Right lobe of liver (tissue), 4 donors: ENCODE measurements at regions not wholly inside any gene's neighbourhood (a gene's known extent, or its start where the extent isn't known, plus 50 kb on each side); places are given as distances from the start of the nearest gene placed in this dataset.

Experiments
- CTCF ChIP-seq, 4 donors: fragments of 200-600 bp in 3 of 4; fragments of 450-650 bp in 1 of 4; IDR thresholded peaks; one replicate each; pipeline versions ENCODE4 v1.5.1 to v1.8.0; 2016 to 2022; ENCODE audit warnings: antibody characterized with exemption in 4 of 4, mild to moderate bottlenecking in 2 of 4
- POLR2A ChIP-seq: fragments of 450-650 bp; IDR thresholded peaks from one replicate; pipeline ENCODE4 v1.6.1; 2017; ENCODE audit warnings: antibody characterized with exemption, mild to moderate bottlenecking
- donor health status: DM: no; HTN: no; CAD: no.
- donor health status: DM: no; HTN: no; CAD: no.
- donor health status: DM: no; HTN: yes; CAD: no.

- TF ChIP-seq POLR2A (no peak), CTCF (IDR thresholded peaks at IDR 0.05) (no peak)
Observed at GRCh38 chr16:52652033-52652432, 105.1 kb upstream of the TOX3 start.
